ENCODE measurements at regions not wholly inside any gene's neighbourhood (a gene's known extent, or its start where the extent isn't known, plus 50 kb on each side); places are given as distances from the start of the nearest gene placed in this dataset.

- no peak for DNase-seq
Measured at GRCh38 chr10:90130321-90131086, 429.1 kb downstream of the KIF20B start.

- DNase-seq = no peak
Measured at GRCh38 chr10:90133606-90134005, 432.2 kb downstream of the KIF20B start.

GRCh38 chr10:90136731-90137316 is 435.4 kb downstream of the KIF20B start:
- no peak for DNase-seq

- DNase-seq = no peak
Measured at GRCh38 chr10:90138844-90139243, 437.5 kb downstream of the KIF20B start.

GRCh38 chr10:90141791-90142190 is 440.4 kb downstream of the KIF20B start:
- no peak for DNase-seq

GRCh38 chr10:90143937-90144336 is 442.5 kb downstream of the KIF20B start:
- no peak for DNase-seq

- no peak for DNase-seq
Measured at GRCh38 chr10:90148116-90148855, 446.9 kb downstream of the KIF20B start.

GRCh38 chr10:90149563-90149962 is 448.2 kb downstream of the KIF20B start:
- no peak for DNase-seq

GRCh38 chr10:90162271-90162853 is 461.0 kb downstream of the KIF20B start:
- DNase-seq = no peak

- DNase-seq = no peak
Measured at GRCh38 chr10:90167174-90168064, 466.0 kb downstream of the KIF20B start.

- DNase-seq = no peak
Measured at GRCh38 chr10:90168244-90168643, 466.9 kb downstream of the KIF20B start.

- no peak for DNase-seq
Measured at GRCh38 chr10:90171014-90171722, 469.8 kb downstream of the KIF20B start.

- DNase-seq = no peak
Measured at GRCh38 chr10:90174531-90174930, 473.1 kb downstream of the KIF20B start.

GRCh38 chr10:90175161-90175681 is 473.8 kb downstream of the KIF20B start:
- DNase-seq = no peak

GRCh38 chr10:90179696-90180407 is 478.5 kb downstream of the KIF20B start:
- peak; percentile 37 for DNase-seq

GRCh38 chr10:90180886-90181691 is 479.7 kb downstream of the KIF20B start:
- DNase-seq = peak; percentile 2

- no peak for DNase-seq
Measured at GRCh38 chr10:90192825-90193224, 491.4 kb downstream of the KIF20B start.

GRCh38 chr10:90193240-90193985 is 492.0 kb downstream of the KIF20B start:
- no peak for DNase-seq

- DNase-seq = no peak
Measured at GRCh38 chr10:90195288-90195840, 494.0 kb downstream of the KIF20B start.

Data from GF-D8 (cell line).